Activated T-helper 2 cell treated with anti-CD3 and anti-CD28 coated beads, Interferon-gamma antibody, Interleukin-2, Interleukin-4, amounts not matched to agents 10 μg/mL and 5 μg/mL and 100 μg/mL, durations not matched to agents 14 hours and 24 hours and 36 hours (primary cell): ENCODE measurements at regions not wholly inside any gene's neighbourhood (a gene's known extent, or its start where the extent isn't known, plus 50 kb on each side); places are given as distances from the start of the nearest gene placed in this dataset.
"Not testable (repeated sequence)": the region's sequence is repeated elsewhere in the genome, so short reads cannot be mapped to it uniquely, and the experiment has no call there.

Experiments used
- DNase-seq: peaks from one replicate; pipeline ENCODE4 v3.0.0; 2021; ENCODE audit warnings: low spot score
- H3K27ac Mint-ChIP-seq: one replicate; pipeline ENCODE4 v1.8.0; 2021; ENCODE audit warnings: mixed read lengths
- H3K27me3 Mint-ChIP-seq: one replicate; pipeline ENCODE4 v1.8.0; 2021; ENCODE audit warnings: low read depth, mixed read lengths
- H3K36me3 Mint-ChIP-seq: one replicate; pipeline ENCODE4 v1.8.0; 2021; ENCODE audit warnings: low read depth, mixed read lengths
- H3K4me1 Mint-ChIP-seq: one replicate; pipeline ENCODE4 v1.8.0; 2021; ENCODE audit warnings: low read depth, mixed read lengths
- H3K4me3 Mint-ChIP-seq: one replicate; pipeline ENCODE4 v1.8.0; 2021; ENCODE audit warnings: low read depth, mild to moderate bottlenecking, moderate library complexity, mixed read lengths
- H3K9me3 Mint-ChIP-seq: one replicate; pipeline ENCODE4 v1.8.0; 2021; ENCODE audit warnings: mixed read lengths
- intact Hi-C: fragments of 100-400 bp; cut with micrococcal nuclease; formaldehyde crosslinking; loops from one replicate; pipeline ENCODE4 v1.15.1; 2023

GRCh38 chr13:69069554-69070133, 1038.0 kb upstream of the ATXN8OS start:
- Mint-ChIP-seq H3K36me3 (no peaks in the 10 kb centered on the region), H3K27ac (no peak overlapping the region), H3K4me1 (no peaks in the 10 kb centered on the region), H3K27me3 (no peaks in the 10 kb centered on the region), H3K9me3 (peaks cover 37% of the 10 kb centered on the region), H3K4me3 (no peak overlapping the region)
- intact Hi-C loops: no loop called here
- DNase-seq: no peak

- H3K4me3 Mint-ChIP-seq: no peak overlapping the region
- H3K9me3 Mint-ChIP-seq: peaks cover 53% of the 10 kb centered on the region
- no peaks in the 10 kb centered on the region for H3K27me3 Mint-ChIP-seq
- intact Hi-C loops: no loop called here
- no peaks in the 10 kb centered on the region for H3K4me1 Mint-ChIP-seq
- no peak overlapping the region for H3K27ac Mint-ChIP-seq
- DNase-seq: no peak
- no peaks in the 10 kb centered on the region for H3K36me3 Mint-ChIP-seq
Observed at GRCh38 chr13:69050696-69051095, 1056.9 kb upstream of the ATXN8OS start.

- H3K27ac Mint-ChIP-seq: no peak overlapping the region
- no peak overlapping the region for H3K4me3 Mint-ChIP-seq
- no peaks in the 10 kb centered on the region for H3K36me3 Mint-ChIP-seq
- intact Hi-C loops: no loop called here
- H3K27me3 Mint-ChIP-seq: no peaks in the 10 kb centered on the region
- DNase-seq: no peak
- peaks cover 48% of the 10 kb centered on the region for H3K9me3 Mint-ChIP-seq
- no peaks in the 10 kb centered on the region for H3K4me1 Mint-ChIP-seq
Observed at GRCh38 chr13:69044629-69045028, 1063.0 kb upstream of the ATXN8OS start.

GRCh38 chr13:69040898-69041297, 1066.7 kb upstream of the ATXN8OS start:
- Mint-ChIP-seq H3K9me3 (peaks cover 53% of the 10 kb centered on the region), H3K4me1 (no peaks in the 10 kb centered on the region), H3K27ac (no peak overlapping the region), H3K36me3 (no peaks in the 10 kb centered on the region), H3K27me3 (no peaks in the 10 kb centered on the region), H3K4me3 (no peak overlapping the region)
- intact Hi-C loops: no loop called here
- DNase-seq: no peak

- H3K9me3 Mint-ChIP-seq: peaks cover 26% of the 10 kb centered on the region
- H3K4me1 Mint-ChIP-seq: no peaks in the 10 kb centered on the region
- no peaks in the 10 kb centered on the region for H3K27me3 Mint-ChIP-seq
- no peaks in the 10 kb centered on the region for H3K36me3 Mint-ChIP-seq
- no peak for DNase-seq
- H3K4me3 Mint-ChIP-seq: no peak overlapping the region
- intact Hi-C loops: no loop called here
- H3K27ac Mint-ChIP-seq: no peak overlapping the region
Observed at GRCh38 chr13:69035771-69036170, 1071.9 kb upstream of the ATXN8OS start.

- Mint-ChIP-seq H3K27me3 (no peaks in the 10 kb centered on the region), H3K36me3 (no peaks in the 10 kb centered on the region), H3K9me3 (peaks cover 9% of the 10 kb centered on the region), H3K27ac (no peak overlapping the region), H3K4me3 (no peak overlapping the region), H3K4me1 (no peaks in the 10 kb centered on the region)
- DNase-seq: no peak
- intact Hi-C loops: no loop called here
Observed at GRCh38 chr13:69028936-69029335, 1078.7 kb upstream of the ATXN8OS start.

- no peaks in the 10 kb centered on the region for H3K36me3 Mint-ChIP-seq
- H3K9me3 Mint-ChIP-seq: peaks cover 33% of the 10 kb centered on the region
- intact Hi-C loops: no loop called here
- H3K27me3 Mint-ChIP-seq: no peaks in the 10 kb centered on the region
- no peaks in the 10 kb centered on the region for H3K4me1 Mint-ChIP-seq
- no peak overlapping the region for H3K4me3 Mint-ChIP-seq
- no peak for DNase-seq
- no peak overlapping the region for H3K27ac Mint-ChIP-seq
Observed at GRCh38 chr13:69020120-69020519, 1087.5 kb upstream of the ATXN8OS start.

- H3K4me1 Mint-ChIP-seq, H3K27ac Mint-ChIP-seq, H3K4me3 Mint-ChIP-seq, H3K27me3 Mint-ChIP-seq, H3K36me3 Mint-ChIP-seq, DNase-seq, intact Hi-C loops: not testable (repeated sequence)
- H3K9me3 Mint-ChIP-seq: peaks cover 38% of the 10 kb centered on the region
Observed at GRCh38 chr13:69018173-69018572, 1089.5 kb upstream of the ATXN8OS start.

GRCh38 chr13:69010789-69011188, 1096.8 kb upstream of the ATXN8OS start:
- Mint-ChIP-seq H3K27ac (no peak overlapping the region), H3K9me3 (peaks cover 45% of the 10 kb centered on the region), H3K36me3 (no peaks in the 10 kb centered on the region), H3K4me1 (no peaks in the 10 kb centered on the region), H3K27me3 (no peaks in the 10 kb centered on the region), H3K4me3 (no peak overlapping the region)
- no peak for DNase-seq
- intact Hi-C loops: no loop called here

GRCh38 chr13:69008499-69008898, 1099.1 kb upstream of the ATXN8OS start:
- H3K36me3 Mint-ChIP-seq: no peaks in the 10 kb centered on the region
- intact Hi-C loops: no loop called here
- no peaks in the 10 kb centered on the region for H3K4me1 Mint-ChIP-seq
- peaks cover 52% of the 10 kb centered on the region for H3K9me3 Mint-ChIP-seq
- no peak overlapping the region for H3K27ac Mint-ChIP-seq
- DNase-seq: no peak
- no peaks in the 10 kb centered on the region for H3K27me3 Mint-ChIP-seq
- no peak overlapping the region for H3K4me3 Mint-ChIP-seq

- H3K36me3 Mint-ChIP-seq: no peaks in the 10 kb centered on the region
Observed at GRCh38 chr13:68998056-68998455, 1109.6 kb upstream of the ATXN8OS start.

GRCh38 chr13:68996668-68997025, 1111.0 kb upstream of the ATXN8OS start:
- no peaks in the 10 kb centered on the region for H3K27me3 Mint-ChIP-seq
- H3K9me3 Mint-ChIP-seq: peaks cover 45% of the 10 kb centered on the region
- DNase-seq: no peak
- no peak overlapping the region for H3K4me3 Mint-ChIP-seq
- H3K4me1 Mint-ChIP-seq: no peaks in the 10 kb centered on the region
- intact Hi-C loops: no loop called here
- no peak overlapping the region for H3K27ac Mint-ChIP-seq
- no peaks in the 10 kb centered on the region for H3K36me3 Mint-ChIP-seq

More at GRCh38 chr13:68998056-68998455, 1109.6 kb upstream of the ATXN8OS start:
- no peak for DNase-seq
- intact Hi-C loops: no loop called here
- H3K4me1 Mint-ChIP-seq: no peaks in the 10 kb centered on the region
- H3K27me3 Mint-ChIP-seq: no peaks in the 10 kb centered on the region
- H3K4me3 Mint-ChIP-seq: no peak overlapping the region
- no peak overlapping the region for H3K27ac Mint-ChIP-seq
- peaks cover 53% of the 10 kb centered on the region for H3K9me3 Mint-ChIP-seq

GRCh38 chr13:68995972-68996667, 1111.5 kb upstream of the ATXN8OS start:
- intact Hi-C loops: no loop called here
- no peaks in the 10 kb centered on the region for H3K36me3 Mint-ChIP-seq
- H3K27ac Mint-ChIP-seq: no peak overlapping the region
- peaks cover 43% of the 10 kb centered on the region for H3K9me3 Mint-ChIP-seq
- H3K4me3 Mint-ChIP-seq: no peak overlapping the region
- no peaks in the 10 kb centered on the region for H3K27me3 Mint-ChIP-seq
- no peak for DNase-seq
- H3K4me1 Mint-ChIP-seq: no peaks in the 10 kb centered on the region
